ELR (cell line): ENCODE measurements at regions not wholly inside any gene's neighbourhood (a gene's known extent, or its start where the extent isn't known, plus 50 kb on each side); places are given as distances from the start of the nearest gene placed in this dataset.

Source experiments
- DNase-seq: peaks from one replicate; pipeline ENCODE4 v3.0.0-alpha.2; 2015; ENCODE audit warnings: low read depth

DNA sequence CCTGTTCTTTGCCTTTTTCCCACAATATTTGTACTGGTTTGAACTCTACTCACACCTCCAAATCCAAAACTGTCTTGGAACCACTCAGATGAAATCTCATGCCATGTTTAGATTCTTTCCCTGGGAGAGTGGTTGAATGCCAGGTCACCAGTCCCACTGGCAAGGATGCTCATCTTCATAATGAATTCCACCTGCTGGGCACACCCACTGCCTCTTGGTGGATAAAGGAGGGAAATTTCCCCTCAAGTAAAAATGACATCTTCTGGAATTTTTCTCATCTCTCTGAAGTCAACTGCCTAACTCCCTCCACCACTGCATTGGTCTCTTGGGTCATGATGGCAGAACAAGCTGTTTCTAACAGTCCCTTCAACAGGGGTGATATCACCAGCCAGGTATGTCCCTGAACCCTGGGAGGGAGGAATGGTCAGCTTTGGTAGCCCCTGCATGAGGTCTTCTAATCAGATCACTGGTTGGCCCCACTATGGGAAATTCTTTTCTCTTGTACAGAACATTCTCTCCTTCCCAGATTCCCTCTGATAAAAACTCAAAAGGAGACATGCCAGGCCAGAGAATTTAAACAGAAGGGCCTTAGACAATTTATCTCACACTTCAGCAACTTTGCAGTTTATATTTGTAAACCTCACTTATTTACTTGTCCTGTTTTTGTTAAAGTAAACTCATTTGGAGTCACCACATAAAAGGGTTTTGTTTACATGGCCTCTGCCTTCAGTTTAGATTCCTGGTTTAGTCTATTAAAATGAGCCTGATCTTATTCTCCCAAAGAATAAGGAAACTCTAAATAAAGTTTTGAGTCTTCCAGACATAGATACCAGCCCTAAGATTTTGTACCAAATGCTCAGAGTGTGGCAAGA is 143.4 kb downstream of the WNT5A start:
- DNase-seq, result no peak

- DNase-seq, result no peak
Measured at GRCh38 chr3:55341502-55342031, 145.5 kb downstream of the WNT5A start.

DNA sequence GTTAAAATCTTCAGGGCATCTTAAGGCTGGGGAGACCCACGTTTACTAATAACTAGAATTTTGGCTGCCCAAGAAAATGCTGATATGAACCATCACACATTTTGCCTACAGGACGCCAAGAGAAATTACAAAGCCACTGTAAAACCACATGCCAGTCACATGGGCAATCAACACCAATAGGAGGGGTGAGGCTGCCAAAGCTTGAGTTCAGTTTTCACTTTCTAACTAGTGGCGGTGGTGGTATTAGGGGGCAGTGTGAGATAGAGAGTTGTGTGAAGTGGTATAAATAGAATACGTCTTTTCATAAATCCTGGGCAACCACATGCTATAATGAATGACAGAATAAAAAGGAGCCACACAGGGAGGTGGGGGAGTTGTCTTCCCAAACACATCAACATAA is 147.3 kb downstream of the WNT5A start:
- no peak for DNase-seq

DNA sequence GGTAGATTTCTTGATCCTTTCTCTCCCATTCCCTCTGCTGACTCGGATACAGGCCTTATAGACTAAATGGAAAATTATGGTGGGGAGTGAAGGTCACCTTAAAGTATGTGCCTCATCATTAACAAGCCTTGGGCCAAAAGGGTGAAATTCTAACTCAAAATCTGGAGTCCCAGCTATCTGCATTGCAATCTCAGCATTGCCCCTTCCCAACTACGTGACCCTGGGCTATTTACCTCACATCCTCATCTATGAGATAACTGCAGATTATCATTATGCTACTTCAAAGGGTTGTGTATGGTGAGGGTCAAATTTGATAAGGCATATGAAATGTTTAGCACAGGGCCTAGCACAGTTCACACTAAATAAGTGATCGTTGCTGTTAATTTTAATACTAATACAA is 147.7 kb downstream of the WNT5A start:
- DNase-seq, result no peak

DNA sequence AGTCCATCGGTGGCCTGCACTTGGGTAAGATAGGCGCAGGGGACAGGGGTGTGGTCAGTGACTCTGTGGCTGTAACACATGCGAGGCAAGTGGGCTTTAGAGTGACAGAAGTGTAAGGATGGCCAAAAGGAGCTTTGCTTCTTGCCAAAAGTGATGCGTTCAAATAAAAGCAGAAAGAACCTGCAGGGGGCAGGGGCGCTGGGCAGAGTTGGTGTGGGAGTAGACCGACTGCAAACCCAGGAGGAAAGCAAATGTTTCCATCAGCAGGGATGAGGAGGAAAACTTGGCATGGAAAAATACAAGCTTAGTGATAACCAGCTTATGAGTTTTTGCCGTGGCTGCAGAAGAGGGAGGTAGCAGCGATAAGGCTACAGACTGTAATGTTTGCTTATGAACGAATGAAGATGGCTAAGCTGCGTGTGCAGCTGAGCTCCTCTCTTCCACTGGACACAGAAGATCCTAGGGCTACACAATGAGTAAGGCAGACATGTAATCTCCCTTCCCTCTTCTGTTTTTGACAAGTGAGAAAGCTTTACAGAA is 149.4 kb downstream of the WNT5A start:
- no peak for DNase-seq

DNA sequence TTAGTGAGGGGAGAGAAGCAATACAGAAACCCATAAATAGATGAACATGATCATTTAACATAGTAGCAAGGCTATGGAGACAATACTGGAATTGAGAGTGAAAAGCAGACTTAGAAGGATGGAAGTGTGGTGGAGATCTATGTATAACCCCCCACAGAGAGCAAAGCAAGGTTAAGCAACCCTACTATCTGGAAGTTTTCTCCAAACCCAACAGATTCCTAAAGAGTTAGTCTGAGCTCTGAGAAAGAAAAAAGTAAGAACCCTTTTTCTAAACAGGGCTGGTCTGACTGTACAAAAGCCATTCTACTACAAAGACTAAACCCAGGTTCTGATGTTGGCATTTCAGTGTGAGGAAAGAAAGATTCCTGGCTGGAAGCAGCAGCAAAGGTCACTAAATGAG is 153.2 kb downstream of the WNT5A start:
- peak; percentile 48 for DNase-seq

GRCh38 chr3:55333046-55333445 is 154.1 kb downstream of the WNT5A start:
- DNase-seq, result no peak

- no peak for DNase-seq
Measured at GRCh38 chr3:55332176-55332575, 154.9 kb downstream of the WNT5A start.

DNA sequence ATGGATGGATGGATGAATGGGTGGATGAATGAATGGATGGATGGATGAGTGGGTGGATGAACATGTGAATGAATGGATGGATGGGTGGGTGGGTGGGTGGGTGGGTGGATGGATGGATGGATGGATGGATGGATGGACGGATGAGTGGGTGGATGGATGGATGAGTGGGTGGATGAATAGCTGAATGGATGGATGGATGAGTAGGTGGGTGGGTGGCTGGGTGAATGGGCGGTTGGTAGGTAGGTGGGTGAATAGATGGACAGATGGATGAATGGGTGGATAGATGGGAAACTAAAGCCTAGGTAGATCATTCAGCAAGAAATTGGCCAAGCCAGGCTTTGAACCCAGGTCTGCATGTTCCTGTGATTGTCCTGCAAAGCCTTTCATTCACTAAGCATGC is 155.6 kb downstream of the WNT5A start:
- DNase-seq, result no peak

GRCh38 chr3:55330756-55331155 is 156.3 kb downstream of the WNT5A start:
- peak; percentile 46 for DNase-seq

- peak; percentile 96 for DNase-seq
Measured at GRCh38 chr3:55330355-55330754, 156.8 kb downstream of the WNT5A start.

GRCh38 chr3:55329849-55330248 is 157.3 kb downstream of the WNT5A start:
- DNase-seq, result peak; percentile 92

DNA sequence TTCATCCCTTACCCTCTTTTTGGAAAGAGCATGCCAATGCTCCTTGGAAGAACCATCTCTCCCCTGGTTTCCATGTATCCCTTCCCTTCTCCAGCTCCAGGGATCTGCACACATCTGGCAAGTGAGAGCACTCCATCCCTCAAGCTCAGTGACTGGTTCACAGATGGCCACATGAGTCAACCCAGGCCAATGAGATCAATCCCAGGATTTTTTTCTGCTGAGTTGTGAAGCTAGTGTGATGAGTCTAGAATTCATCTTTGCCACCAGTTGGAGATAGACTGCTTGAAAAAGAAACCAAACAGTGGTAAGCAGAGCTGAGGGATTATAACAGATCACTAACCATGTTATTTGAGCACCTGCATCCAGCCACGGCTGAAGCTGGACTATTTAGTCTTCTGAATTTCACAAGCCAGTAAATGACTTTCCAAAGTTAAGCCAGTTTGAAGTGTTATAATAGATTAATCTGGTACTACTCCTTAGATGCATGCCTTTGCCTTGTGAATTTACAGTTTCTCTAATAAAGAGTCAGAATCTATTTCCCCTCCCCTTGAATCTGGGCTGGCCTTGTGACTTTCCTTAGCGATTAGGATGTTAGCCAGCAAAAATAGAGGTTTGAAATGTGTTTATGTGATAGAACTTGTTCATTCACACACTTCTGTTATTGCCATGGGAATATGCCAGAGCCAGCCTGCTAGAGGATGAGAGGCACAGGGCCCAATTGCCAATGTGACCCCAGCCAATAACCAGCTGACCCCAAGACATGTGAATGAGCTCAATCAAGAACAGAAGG is 159.8 kb downstream of the WNT5A start:
- DNase-seq, result peak; percentile 66

- no peak for DNase-seq
Measured at GRCh38 chr3:55322638-55323037, 164.5 kb downstream of the WNT5A start.

DNA sequence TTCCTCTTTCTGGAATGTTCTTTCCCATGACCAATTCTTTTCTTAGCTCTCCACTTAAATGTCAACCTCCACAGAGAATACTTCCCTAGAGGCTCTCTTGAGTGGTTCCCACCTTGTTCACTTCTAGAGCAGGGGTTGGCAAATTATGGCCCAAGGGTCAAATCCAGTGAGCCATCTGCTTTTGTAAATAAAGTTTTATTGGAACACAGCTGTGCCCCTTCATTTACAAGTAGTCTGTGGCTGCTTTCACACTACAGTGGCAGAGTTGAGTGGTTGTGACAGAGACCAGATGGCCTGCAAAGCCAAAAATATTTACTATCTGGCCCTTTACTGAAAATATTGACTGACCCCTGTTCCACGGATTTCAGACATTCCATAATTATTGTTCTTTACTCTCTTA is 166.2 kb downstream of the WNT5A start:
- DNase-seq, result no peak

- no peak for DNase-seq
Measured at GRCh38 chr3:55315396-55315795, 171.7 kb downstream of the WNT5A start.

GRCh38 chr3:55313666-55314065 is 173.4 kb downstream of the WNT5A start:
- DNase-seq, result peak; percentile 8

GRCh38 chr3:55309336-55309735 is 177.8 kb downstream of the WNT5A start:
- DNase-seq, result peak; percentile 63

DNA sequence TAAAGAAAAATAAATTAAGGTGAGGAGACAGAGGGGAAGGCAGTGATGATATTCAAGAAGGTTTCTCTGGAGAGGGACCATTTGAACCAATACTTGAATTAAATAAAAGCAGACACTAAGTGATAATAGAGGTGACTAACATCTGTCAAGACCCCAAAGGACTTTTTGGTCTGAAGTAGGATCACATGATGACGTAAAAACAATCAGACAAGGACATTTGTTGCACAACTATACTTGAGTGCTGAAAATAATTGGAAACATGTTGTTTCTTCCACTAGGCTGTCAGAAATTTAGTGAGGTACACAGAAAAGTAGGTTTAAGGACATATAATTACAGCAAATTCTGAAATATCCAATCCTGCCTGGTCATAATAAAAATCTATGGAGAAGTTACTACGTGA is 179.5 kb downstream of the WNT5A start:
- DNase-seq, result no peak

DNA sequence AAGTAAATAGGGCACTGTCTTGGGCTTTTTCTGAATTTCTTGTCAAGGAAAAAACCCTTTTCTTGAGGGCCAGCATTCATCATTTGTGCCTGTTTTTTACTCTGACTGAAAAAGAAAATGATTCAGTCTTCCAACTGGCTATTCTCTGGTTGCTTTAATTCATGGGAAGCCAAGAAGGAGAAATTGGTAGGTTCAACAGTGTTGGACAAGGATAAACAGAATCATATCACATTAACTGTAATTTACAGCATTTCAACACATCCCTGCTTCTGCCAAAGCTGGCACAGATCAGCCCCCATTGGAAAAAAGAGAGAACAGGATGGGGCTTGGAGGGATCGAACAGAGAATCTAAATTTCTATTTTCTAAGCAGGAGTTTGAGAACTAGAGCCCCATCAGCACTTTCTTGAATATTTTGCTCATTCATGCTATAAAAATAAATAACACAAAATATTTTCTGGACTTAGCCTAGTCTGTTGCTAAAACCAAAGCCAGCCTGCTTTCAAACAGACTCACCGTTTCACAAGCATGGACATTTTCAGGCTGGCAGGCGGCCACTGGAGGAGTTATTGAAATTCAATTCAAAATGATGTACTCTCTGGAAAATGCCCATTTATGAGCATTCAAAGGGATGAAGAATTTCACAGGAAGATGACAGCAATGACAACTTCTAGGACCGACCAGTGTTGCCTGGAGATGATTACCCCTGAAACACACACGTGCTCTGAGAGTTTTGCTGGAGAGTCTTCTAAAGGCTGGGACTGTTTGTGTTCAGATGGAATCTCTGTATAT is 181.2 kb downstream of the WNT5A start:
- DNase-seq, result no peak

DNA sequence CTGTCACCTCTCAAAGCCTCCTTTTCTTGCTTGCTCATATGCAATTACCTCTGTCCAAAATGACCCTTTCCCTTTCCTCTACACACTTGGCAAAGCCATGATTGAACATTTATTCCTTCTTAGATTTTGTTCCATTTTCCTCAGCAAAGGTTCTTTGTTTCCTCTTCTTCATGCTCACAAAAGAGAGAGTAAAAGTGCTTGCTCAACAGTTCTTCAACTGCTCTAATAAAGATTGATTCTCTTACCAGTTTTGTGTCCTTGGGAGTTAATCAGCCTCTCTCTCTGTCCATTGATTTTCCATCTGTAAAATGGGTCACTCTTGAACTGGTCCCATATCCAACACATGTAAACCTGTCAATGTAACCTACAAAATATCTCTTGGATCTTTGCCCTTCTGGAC is 186.4 kb downstream of the WNT5A start:
- DNase-seq, result no peak

GRCh38 chr3:55297706-55298105 is 189.4 kb downstream of the WNT5A start:
- no peak for DNase-seq
